Tongue (tissue), 1 donor: ENCODE measurements at regions not wholly inside any gene's neighbourhood (a gene's known extent, or its start where the extent isn't known, plus 50 kb on each side); places are given as distances from the start of the nearest gene placed in this dataset.
A peak's percentile ranks its signal among the peaks of the same experiment; 100 is the strongest.
"Not testable (repeated sequence)": the region's sequence is repeated elsewhere in the genome, so short reads cannot be mapped to it uniquely, and the experiment has no call there.

ENCODE experiments used
- DNase-seq: peaks from one replicate; pipeline ENCODE4 v3.0.0-alpha.2; 2015

GRCh38 chr14:84234281-84234680, 1295.7 kb upstream of the FLRT2 start:
- DNase-seq: no peak

DNA sequence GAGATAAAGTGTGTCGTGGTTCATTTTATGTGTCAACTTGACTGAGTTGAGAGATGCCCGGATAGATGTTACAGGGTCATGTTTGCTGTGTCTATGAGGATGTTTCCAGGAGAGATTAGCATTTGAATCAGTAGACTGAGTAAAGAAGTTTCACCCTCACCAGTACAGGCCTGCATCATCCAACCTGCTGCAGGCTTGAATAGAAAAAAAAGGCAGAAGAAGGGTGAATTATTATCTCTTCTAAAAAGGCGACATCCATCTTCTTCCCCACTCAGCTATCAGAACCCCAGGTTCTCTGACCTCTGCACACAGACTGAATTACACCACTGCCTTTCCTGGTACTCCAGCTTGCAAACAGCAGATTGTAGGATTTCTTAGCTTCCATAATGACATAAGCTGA, 1293.7 kb upstream of the FLRT2 start:
- DNase-seq: no peak

- DNase-seq: no peak
These were observed 1292.1 kb upstream of the FLRT2 start for GRCh38 chr14:84237881-84238280.

DNA sequence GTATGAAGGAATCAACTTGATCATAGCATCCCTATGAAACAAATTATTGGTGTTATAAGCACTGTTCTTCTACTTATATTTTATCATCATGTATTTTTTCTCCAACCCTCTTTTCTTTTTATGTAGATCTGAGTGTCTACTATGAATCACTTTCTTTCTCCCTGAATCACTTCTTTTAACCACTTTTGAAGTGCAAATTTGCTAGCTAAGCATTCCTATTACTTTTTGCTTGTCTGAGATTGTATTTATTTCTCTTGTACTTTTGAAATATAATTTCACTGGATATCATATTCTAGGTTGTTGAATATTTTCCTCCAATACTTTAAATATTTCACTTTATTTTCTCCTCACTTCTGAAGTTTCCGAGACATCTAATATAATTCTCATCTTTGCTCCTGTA, 1282.3 kb upstream of the FLRT2 start:
- DNase-seq: no peak

- peak; percentile 21 for DNase-seq
These were observed 1279.1 kb upstream of the FLRT2 start for GRCh38 chr14:84250893-84251292.

DNA sequence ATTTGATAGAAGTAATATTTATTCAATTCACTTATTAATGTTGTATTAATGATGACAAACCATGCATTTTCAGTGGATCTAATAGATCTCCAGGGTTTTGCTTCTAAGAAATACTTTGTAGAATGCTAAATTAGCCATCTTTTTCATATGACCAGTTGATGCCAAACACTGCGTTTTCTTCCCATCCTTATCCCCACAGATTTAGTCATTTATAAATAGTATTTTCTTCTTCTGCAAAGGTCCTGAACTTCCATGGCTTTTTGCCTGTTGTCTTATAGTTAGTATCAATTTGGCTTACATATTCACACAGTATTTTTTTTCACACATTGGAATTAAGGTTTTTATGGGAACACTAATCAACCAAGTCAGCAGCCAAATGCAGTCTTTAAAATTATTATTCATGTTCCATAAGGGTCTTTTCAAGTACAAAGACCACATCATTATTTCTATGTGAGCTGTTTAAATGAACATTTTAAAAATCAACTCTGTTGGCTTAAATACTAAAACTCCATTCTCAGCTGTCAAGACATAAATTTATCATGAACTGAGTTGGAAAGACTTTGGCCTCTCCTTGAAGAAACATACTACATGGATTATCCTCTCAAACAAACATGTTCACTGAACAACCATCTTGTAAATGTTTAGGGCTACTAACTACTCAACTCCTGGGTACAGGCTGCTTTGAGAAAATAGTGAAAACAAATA, 1278.4 kb upstream of the FLRT2 start:
- DNase-seq: no peak

- no peak for DNase-seq
These were observed 1277.2 kb upstream of the FLRT2 start for GRCh38 chr14:84252706-84253105.

DNA sequence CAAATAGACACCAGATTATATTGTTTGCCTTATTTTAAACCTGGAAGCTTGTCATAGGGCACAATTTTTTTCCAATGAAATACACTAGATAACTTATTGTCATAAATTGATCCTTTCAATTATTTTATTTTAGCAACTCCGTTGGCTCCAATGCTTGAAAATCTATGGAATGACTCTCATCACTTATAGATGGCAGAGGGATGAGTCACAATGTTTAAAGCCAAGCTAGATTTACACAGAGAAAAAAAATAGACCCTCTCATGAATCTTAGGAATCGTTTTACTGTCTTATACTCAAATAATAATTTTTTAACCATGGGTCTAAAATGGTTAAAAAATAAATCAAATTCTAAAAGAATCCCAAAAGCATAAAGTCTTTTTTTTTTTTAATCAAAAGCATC, 1276.6 kb upstream of the FLRT2 start:
- no peak for DNase-seq

GRCh38 chr14:84254290-84254689, 1275.7 kb upstream of the FLRT2 start:
- DNase-seq: peak; percentile 22

DNA sequence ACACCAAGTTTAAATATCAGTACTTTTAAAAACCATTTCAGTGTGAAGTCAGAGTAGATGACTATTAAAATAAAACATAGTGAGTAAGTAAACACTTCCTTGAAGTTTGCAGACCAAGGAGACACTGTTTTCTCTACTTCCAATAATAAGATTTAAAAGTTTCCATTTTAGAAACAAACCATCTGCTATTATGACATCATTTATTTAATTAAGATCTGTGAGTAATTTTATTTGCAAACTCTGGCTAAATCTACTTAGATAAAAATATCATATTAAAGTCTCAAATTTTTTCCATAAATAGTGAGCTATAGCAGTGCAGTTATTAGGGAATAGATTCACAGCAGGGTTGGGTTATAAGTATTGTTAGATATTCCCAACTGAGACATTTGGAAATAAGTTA, 1267.0 kb upstream of the FLRT2 start:
- no peak for DNase-seq

- DNase-seq: no peak
These were observed 1257.6 kb upstream of the FLRT2 start for GRCh38 chr14:84272290-84272721.

DNA sequence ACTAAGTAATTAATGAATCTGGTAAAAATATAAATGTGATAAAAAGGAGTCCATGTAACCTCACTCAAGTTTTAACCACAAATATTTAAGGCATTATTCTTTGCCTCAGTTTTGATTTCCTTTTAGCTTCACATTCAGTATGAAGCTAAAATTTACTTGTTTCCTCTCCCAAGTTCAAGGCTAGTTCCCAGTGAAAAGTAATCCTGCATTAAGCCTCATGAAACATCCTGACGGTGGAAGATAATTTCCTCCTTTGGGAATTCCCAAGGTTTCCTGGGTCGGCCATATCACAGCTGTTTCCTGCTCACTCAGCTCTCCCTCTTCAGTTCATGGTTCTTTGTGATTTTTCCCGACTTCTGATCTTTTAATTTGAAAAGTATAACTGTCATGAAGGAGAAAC, 1256.8 kb upstream of the FLRT2 start:
- DNase-seq: no peak

DNA sequence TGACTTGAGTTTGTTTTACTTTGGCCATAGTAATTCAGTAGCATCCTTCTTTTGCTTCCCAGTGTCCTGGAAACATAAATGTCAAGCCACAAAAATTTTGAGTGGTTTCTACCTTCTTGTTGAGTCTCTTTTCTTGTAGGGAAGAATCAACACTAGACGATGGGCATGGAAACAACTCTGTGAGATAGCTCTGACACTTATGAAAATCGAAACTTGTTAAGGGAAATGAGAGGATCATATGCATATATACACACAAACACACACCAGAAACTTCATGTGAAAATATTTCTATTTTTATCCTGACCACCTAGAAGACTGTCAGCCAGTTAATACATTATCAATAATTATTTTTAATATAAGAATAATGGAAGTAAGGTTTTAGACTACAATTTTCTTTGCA, 1247.3 kb upstream of the FLRT2 start:
- DNase-seq: no peak

- no peak for DNase-seq
These were observed 1241.2 kb upstream of the FLRT2 start for GRCh38 chr14:84288781-84289180.

- no peak for DNase-seq
These were observed 1231.2 kb upstream of the FLRT2 start for GRCh38 chr14:84298663-84299195.

DNA sequence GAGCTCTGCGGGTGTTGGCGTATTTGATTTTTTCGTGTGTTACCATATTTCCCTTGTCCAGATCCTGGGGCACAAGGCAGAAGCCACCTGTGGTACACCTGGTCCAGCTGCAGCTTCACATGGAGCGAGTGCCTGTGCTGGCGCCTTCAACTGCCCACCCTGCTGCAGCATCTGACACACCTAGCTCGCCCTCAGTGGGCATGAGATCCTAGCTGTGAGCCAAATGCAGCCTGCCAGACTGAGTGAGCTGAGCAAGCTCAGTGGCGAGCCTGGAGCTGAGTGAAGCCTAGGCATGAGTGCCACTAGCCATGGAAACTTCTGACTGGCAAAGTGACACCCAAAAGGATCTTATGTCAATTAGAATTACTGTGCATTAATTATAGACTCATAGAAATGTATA, 1226.8 kb upstream of the FLRT2 start:
- no peak for DNase-seq

DNA sequence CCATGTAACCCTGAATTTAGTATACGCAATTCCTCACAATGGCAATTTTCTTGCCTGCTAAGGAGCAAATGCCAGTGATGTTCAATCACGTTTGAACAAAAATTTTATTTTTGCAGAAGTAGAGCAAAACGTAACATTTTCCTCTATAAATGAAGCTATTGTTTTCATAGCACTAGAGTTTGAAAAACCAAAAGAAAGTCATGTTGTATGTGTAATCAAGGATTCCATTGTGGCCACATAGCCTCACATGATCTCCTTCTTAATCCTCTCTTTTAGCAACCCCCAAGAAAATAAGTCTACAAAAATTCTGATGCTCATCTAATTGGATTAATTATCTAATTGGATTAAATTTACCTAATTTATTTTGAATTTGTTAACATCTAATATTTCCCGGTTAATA, 1217.4 kb upstream of the FLRT2 start:
- no peak for DNase-seq

- no peak for DNase-seq
These were observed 1206.5 kb upstream of the FLRT2 start for GRCh38 chr14:84323450-84323849.

DNA sequence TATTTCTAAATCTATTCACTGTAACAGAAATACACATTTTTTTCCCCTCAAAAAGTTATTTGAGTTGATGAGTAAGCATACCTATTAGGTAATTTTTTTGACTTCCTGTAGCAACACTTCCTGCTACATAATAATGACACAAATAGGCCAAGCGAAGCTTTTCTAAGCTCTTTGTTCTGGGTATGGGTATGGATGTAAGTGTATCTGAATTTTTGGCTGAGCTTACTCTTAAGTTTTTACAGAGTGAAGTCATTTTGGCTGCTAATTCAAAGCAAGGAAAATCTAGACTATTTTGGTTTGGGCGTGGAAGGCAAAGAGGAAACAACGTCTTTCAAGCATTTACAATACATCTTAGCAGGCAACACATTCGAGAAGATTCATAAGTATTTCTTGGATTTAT, 1206.0 kb upstream of the FLRT2 start:
- peak; percentile 66 for DNase-seq

- no peak for DNase-seq
These were observed 1193.5 kb upstream of the FLRT2 start for GRCh38 chr14:84336433-84336832.

- peak; percentile 30 for DNase-seq
These were observed 1189.0 kb upstream of the FLRT2 start for GRCh38 chr14:84340938-84341337.

- not testable (repeated sequence) for DNase-seq
These were observed 1188.1 kb upstream of the FLRT2 start for GRCh38 chr14:84341867-84342266.

DNA sequence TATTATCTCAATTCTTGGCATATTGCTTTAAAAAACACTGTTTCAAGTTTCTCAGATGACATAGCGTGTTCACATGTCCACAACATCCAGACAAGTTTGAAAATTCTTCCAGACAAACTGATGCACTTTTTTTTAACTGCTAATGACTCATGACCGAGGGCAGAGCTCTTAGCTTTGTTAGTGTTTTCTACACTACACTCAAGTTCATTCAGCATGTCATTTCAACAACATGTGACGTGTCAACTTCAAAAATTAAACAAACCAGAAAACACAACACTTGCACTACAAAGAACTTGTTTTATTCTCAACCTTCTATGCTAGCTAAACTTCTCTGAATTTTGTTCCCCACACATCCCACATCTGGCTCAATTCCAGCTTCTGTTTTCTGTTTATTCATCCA, 1186.3 kb upstream of the FLRT2 start:
- peak; percentile 26 for DNase-seq

- DNase-seq: no peak
These were observed 1178.3 kb upstream of the FLRT2 start for GRCh38 chr14:84351646-84352045.

DNA sequence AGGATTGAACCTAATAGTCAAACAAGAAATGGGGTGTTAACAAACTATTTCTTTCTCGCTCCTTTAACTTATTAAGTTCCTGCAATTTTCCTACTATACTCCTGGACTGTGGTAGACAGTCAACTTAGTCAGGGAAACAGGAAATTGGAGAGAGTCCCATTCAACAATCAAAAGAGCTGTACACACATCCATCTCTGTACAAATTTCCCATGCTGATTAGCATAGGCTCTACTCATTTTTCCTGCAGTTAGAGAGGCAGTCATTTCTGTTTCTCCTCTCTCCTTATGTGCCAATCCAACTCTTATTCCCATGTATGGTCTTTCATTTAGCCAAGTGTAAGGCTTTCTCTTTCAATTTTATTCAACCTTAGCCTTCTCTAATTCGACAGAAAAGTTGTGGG, 1168.5 kb upstream of the FLRT2 start:
- DNase-seq: no peak
